GM21619 (cell line): ENCODE measurements at regions not wholly inside any gene's neighbourhood (a gene's known extent, or its start where the extent isn't known, plus 50 kb on each side); places are given as distances from the start of the nearest gene placed in this dataset.
A peak's percentile ranks its signal among the peaks of the same experiment; 100 is the strongest.
"Not testable (repeated sequence)": the region's sequence is repeated elsewhere in the genome, so short reads cannot be mapped to it uniquely, and the experiment has no call there.

Experiments used
- ATAC-seq: cut with Tn5 transposase; IDR thresholded peaks from one replicate; pipeline ENCODE4 v1.9.1; 2021; ENCODE audit not compliant: unreplicated experiment

DNA sequence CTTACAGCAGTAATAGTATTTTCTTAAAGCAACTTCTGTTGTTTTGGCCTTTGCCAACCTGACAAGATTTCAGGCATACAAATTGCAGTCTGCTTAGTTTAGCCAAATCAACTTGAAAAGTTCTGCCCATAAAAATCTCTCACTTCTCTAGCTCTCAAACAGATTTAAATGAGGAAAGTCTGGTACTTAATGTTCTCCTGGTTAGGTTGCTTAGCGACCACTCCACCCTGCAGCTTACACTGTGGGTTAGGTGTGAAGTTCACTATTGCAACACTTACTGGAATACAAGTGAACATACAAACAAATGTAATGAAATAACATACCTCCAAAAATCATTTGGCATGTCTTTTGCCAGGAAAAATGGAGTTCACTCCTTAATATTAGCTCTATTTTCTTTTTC, 178.7 kb upstream of the PCDH9 start:
- ATAC-seq, result no peak

DNA sequence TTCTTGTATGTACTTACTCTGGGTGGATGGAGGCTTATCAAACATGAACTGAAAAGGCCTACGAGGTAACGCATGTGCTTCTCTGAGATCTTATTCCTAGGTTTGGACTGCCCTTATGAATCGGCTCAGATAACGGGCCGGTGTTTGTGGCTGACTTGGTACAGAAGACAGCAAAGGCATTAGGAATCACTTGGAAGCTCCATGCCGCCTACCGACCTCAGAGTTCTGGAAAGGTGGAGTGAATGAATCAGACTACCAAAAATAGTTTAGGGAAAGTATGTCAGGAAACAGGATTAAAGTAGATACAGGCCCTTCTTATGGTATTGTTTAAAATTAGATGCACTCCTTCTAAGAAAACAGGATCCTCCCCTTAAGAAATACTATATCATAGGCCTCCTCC, 172.4 kb upstream of the PCDH9 start:
- ATAC-seq, result no peak

DNA sequence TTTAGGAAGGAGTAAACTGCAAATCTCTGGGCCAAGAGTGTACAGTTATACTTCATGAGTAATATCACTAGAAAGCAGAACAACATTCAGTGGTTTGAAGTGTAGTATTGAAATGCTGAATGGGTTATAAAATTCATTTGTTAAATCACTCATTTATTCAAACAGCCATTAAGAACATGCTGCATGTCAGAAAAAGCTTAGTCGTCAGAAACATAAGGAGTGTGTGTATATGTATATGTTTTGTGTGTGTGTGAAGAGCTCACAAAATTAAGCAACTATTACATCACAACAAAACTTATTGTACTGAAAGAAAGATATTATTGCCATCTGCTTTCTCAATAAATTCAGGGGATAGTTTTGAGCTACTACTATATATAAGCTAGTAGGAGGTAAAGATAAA, 165.4 kb upstream of the PCDH9 start:
- no peak for ATAC-seq

DNA sequence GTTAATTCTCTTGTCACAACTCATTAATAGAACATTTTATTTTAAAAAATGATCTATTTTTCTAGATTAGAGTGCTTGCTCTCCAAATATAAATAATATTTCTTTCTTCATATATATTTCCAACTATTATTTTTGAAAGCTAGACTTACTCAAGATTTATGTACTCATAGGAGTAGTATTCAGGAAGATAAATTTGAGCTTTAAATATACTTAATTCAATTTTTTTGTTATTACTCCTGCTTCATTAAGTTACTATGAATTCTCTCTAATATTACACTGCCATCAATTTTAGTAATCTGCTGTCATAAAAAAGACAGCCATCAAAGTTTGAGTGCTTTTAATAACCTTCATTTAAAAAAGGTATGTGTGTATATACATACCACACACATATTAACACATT, 161.9 kb upstream of the PCDH9 start:
- ATAC-seq, result no peak

DNA sequence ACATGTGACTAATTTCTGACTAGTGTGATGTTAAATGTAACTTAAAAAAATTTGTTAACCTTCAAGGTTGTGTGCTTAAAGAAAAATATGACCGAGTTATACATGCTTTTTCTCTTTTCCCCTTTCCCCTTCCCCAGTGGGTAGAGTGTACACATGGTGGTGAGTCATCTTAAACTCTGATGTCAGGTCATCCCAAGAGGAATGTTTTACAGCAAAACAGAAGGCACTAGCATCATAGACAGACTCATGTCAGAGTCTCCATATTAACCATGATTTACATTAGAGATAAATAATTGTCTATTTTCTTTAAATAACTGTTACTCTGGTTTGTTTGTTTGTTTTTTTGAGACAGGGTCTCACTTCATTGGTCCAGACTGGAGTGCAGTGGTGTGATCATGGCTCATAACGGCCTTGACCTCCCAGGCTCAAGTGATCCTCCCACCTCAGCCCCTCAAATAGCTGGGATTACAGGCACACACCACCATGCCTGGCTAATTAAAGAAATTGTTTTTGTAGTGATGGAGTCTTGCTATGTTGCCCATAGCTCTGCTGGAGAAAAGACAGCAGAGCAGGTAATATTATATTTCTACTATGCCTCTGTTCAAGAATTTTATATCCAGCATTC, 160.4 kb upstream of the PCDH9 start:
- ATAC-seq, result no peak

DNA sequence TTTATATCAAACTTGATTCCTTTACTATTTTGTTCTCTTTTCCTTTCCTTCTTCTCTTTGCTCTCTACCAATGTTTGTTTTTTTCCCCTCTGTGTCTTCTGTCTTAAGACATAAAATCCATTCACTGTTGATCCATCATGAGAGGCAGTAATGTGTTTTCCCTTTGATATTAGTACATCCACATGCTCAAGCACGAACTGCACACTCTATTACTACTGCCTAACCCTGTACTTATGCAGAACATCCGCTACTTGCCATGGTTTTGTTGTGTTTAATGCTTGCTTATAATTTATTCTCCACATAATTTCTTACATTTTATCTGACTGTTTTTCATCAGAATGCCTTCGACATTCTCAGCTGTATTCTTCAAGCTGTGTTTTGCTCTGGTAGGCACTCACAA, 159.0 kb upstream of the PCDH9 start:
- no peak for ATAC-seq

DNA sequence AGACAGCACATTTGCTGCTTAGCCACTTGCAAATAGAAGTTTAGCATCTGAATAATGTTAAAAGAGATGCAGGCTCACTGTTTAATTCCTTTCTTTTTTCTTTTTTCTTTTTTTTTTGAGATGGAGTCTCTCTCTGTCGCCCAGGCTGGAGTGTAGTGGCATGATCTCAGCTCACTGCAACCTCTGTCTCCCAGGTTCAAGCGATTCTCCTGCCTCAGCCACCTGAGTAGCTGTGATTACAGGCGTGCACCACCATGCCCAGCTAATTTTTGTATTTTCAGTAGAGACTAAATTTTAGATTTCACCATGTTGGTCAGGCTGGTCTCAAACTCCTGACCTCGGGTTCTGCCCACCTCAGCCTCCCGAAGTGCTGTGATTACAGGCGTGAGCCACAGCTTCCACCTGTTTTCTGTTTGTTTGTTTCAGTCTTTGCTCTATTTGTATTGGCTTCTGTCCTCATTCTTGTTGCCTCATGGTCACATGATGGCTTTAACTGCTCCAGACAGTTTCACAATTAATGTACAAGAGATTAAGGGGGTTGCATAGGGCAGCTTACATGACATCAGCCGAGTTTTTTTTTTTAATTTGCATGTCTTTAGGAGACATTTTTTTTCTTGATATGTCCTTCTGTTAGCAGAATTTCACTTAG, 153.1 kb upstream of the PCDH9 start:
- ATAC-seq, result not testable (repeated sequence)

DNA sequence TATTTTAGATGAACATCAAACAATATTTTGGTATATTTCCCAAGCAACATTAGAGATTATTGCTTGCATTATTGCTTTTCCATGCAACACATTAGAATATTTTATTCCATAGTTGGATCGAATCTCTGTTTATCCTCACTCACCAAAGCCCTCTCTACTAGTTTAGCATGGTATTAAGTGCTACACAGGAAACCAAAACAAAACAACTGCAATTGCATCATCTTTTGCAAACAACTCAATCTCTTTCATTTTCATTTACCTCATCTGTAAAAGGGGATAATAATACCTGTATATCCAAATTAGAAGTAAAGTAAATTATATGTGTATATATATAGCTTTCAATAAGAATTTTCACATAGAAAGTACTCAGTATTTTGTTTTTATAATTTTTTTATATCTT, 147.8 kb upstream of the PCDH9 start:
- peak; percentile 64 for ATAC-seq

DNA sequence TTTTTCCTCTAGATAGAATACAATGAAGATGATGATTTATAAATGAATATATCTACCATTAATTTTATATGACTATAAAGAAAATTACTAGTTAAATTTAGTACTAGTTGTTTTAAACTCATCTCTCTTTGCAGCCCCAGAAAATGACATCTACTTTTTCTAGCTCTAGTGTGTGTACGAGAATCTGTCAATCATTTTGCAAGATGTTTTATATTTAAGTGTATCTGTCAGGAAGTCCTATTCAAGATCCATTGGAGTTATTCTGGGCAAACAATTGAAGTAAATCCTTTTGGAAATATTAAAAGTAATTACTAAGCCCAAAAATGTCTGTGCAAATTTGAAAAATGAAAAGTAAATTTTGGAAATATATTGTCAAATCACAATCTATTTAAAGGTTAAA, 144.3 kb upstream of the PCDH9 start:
- no peak for ATAC-seq

DNA sequence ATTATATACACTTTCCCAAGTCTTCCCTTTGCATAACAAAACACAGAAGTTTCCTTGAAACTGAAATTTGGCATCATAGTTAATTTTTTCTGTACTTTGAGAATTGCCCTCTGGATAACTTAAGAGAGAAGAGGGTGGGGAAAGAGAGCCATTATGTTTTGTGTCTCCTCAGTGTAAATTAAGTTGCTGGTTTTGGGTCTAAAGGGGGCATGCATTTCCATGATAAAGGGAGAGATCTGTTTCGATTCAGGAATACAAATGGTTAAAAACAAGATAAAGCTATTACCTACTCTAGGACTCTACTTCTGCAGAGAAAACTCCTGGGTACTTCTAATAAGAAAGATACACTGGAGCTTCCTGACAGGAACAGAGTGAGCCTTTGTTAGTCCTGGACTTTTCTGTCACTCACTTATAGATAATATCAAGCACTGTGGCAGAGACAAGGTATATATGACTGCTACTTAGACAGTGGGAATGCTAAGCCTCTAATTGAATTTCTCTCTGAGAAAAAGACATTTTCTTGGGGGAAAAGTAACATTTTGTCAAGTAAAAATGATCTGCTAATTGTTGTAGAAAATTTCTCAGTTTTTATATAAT, 142.8 kb upstream of the PCDH9 start:
- ATAC-seq, result no peak

DNA sequence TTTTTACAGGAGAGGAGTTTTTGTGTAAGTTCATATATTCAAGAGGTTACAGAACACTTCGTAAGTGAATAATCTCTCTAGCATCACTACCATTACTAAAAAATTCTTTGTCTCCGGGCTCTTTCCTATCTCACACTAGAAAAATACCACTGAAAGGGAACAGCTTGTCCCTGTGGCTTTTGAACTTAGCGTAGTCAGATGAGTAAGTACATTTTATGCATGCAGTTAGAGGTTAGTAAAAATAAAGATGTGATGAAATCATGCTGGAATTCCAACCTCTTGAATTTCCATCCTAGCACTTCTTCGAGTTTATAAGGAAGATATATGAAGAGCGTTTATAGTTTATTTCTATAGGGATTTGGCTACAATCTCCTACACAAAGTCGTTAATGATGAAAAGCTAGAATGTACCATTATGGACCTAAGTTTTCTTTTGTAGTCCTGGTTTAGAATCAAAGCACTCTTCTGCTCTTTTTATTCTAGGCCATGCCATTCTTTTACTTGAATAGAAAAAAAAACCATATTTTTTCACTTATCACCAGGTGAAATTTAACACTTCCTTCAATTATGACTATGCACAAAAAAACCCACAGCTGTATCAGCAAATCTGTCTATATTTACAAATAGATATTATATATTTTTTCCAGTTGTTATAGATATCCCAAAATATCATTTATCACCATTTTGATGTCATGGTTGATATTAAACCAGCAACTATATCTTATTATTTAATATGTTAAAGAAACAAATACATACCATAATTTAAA, 139.9 kb upstream of the PCDH9 start:
- no peak for ATAC-seq

DNA sequence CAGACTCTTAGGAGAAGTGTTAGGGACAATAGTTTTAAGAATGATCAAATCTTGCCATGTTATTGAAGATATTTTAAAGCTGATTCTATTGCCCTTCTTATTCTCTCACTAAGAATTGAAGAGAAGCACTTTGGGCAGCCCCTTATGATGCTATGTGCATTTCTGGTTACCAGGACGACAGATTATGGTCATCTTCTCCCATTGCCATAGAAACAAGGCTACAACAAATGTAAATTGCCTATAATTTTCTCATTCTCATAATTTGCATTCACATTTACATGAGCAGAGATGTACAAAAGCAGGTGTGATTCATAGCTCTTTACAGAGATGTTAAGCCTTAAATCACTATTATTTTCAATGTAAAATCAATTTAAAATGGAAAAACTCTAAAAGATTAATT, 137.3 kb upstream of the PCDH9 start:
- ATAC-seq, result no peak

DNA sequence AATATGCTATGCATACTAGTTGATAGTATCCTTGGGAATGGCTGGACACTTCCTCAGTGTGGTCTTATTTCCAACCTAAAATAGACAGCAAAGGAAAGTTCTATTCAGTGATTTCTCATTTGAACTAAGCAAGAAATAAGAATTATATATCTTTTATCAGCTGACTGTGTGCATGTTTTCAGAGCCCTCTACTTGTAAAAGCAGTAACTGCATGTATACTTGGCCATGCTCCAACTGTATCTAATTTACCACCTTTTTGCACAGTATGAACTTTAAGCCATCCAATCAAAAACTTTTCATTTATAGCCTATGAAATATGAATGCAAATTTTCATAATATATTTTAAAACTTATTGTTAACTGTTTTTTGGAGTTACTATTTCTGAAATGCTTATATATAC, 136.4 kb upstream of the PCDH9 start:
- no peak for ATAC-seq

DNA sequence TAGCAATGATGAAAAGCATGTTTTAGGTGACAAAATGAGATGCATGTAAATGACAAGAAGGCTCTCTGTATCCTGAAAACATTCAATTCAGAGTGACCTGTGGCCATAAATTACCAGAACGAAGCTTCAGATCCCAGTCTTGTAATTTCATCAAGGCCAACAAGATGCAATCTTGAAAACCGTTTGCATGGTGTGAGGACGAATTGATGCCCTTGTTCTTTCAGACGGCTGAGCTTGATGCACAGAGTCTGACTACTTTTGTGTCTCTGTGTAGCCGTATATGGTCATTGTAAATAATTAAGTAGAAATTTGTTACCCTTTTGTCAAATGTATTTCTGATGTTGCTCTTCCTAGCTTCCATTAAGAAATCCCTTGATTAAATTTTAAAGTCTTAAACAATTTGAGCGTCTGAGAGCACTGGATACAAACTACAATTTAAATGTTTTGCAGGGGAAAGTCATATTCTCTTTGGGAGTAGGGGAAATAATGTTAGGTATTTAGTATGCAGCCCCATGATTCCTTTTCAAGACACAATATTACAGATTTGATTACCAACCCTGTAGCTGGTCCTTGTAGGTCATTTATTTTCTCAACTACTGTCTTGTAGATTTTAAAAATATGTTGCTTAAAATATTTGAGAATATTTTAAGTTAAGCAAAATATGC, 125.8 kb upstream of the PCDH9 start:
- ATAC-seq, result no peak

DNA sequence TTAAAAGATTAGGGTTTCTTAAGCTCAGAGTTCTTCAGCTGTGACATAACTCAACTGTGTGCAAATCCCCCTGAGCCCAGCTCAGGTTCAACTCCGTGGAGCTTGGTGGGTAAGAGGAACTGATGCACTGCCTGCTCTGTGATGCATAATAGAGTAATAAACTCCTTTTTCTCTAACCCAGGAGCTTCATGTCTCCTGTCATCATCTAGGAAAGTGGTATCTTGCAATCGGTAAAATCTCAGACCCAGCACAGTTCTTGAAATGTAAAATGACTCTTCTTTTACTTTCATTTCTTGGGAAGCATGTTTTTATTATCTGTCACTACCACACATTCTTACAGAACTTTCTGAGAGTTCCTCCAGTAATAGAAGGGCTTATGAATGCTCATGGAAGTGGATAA, 123.8 kb upstream of the PCDH9 start:
- ATAC-seq, result no peak

DNA sequence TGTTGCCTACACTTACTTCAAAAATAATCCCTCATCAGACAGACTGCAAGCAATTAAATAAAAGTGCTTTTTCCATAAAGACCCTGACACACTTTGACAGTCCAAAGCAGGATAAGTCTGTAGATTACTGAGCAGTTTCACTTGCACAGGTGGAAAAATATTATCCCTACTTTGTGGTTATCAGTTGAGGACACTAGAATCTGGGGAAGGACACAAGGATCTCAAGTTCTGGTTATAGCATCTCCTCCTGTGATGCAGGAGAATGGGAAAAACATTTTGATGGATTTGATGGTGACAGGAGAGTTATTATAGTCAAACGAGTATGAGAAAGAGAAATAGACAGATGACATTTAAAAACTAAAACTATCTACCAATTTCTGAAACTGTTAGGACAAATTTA, 122.9 kb upstream of the PCDH9 start:
- ATAC-seq, result no peak

DNA sequence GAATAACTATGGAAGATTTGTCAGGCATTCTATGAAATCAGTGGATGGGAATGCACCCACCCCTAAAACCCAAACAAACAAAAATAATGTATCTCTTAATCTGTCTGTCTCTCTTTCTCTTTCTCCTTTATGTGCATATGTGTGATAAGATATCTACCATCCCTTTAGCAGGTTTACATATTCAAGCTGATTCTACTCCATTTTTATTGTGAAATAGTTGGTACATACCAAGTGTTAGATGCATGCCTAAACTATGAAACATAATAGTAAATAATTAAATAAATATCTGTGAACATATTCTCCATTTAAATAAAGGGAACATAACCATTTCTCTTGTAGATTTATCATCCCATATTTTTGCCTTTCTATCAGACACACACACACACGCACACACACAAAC, 121.8 kb upstream of the PCDH9 start:
- ATAC-seq, result no peak

DNA sequence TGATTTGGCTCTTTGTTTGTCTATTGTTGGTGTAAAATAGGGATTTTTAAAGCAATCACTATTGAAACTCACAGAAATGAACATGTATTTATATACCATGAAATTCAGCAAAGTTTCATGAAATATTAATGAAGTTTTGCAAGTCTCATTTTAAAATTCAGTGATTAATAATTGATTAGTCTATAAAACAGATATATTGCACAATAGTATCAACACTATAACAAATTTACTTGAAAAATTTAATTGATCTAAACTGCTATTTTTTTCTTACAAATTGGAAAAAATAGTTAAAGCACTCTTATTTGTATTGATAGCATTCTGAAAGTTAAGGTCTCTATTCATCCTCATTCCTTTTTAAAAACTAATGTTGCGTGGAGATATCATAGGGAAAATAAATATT, 121.0 kb upstream of the PCDH9 start:
- no peak for ATAC-seq

DNA sequence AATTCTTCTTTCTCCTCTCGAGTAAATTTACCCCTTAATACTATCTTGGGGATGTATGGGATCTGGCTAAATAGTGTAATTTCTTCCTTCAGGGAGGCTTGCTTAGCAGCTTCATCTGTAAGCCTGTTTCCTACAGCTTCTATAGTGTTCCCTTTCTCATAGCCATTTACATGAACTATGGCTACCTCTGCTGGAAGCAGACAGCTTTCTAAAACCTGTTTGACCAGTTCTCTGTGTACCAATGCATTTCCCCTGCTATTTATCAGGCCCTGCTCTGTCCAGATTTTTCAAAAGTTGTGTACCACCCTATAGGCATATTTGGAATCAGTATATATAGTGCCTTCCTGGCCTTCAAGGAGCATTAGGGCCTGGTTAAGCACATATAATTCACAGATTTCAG, 113.6 kb upstream of the PCDH9 start:
- no peak for ATAC-seq

DNA sequence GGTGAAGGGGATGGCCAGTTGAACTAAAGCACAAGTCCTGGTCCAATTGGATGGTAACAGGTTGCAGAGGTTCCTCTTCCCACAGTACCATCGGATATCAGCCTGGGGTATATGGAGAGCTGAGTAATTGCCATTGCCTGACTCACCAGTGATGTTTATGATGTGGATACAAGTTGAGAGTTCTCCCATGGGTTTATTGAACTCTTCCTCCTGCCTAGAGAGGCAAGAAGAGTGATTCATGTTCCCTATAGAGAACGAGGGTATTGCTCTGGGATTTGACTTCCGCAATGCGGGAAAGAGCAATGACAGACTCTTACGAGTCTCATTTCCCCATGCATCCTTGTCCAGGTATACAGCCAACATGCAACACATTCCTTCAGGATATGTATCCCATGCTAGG, 111.3 kb upstream of the PCDH9 start:
- no peak for ATAC-seq

DNA sequence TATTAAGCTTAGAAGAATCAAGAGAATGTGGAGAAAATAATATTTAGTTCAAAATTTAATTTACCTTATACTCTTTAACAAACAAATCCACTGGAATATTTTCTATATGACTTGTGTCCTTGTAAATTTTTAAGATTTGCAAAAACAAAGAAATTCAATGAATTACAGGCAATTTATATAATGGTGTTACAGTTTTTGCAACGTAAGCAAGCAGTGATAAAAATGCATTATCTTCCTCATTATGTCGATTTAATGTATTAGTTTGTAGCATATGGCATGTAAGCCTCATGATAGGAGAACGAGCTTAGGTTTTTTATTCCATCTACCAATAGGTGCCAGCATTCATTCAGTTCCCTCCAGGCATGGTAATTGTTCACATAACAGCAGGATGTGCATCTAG, 100.0 kb upstream of the PCDH9 start:
- no peak for ATAC-seq

DNA sequence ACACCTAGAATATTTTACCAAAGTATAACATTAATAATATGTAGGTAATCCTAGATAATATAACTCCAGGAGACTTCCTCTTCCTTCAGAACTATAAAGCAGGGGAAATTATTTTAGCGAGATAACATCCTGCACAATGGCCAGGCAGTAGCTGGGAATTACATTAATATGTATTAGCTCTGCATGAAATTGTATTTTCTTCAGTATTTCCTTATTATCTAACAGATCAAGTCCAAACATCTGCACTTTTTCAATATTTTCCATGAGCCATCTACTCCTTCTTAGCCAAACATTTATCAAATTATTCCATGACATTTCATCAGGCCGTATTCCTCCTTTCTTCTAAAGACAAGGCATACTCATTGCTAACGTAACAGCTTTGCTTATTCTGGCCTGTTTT, 98.8 kb upstream of the PCDH9 start:
- ATAC-seq, result no peak
